ENCODE measurements at regions not wholly inside any gene's neighbourhood (a gene's known extent, or its start where the extent isn't known, plus 50 kb on each side); places are given as distances from the start of the nearest gene placed in this dataset.

DNA sequence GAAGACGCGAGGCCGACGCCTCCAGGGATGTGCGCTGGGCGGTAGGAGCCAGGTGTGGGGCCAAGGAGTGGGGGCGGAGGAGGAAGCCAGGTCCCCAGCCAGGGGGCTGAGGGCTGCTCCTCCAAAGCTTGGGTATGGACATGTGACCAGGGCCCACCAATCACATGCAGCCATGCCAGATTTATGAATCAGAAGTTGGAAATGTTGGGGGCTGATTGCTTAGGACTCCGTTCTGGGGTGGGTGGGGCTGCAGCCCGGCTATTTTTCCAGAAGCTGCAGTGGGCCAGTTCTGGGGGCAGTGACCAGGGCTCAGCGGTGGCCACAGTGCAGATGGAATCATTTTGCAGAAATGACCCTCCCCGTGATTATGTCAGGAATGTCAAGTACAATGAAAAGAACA lies 96.0 kb downstream of the CEBPB start:
- Histone ChIP-seq H3K9me3 (ENCODE audit: insufficient read depth, low read depth, low read length) (no peaks in the 10 kb centered on the region), H3K23ac (ENCODE audit: low read length) (no peak overlapping the region), H4K8ac (ENCODE audit: low read depth, low read length) (no peak overlapping the region), H3K27ac (ENCODE audit: low read depth, low read length) (no peak overlapping the region), H3K18ac (ENCODE audit: low read length) (no peak overlapping the region), H3K36me3 (ENCODE audit: control insufficient read depth in 1 of 2, insufficient read depth in 2 of 2, low read length in 2 of 2) (no peaks in the 10 kb centered on the region), H2AK5ac (ENCODE audit: low read length) (no peak overlapping the region), H2AFZ (ENCODE audit: insufficient read depth, low read length, poor library complexity) (no peak overlapping the region), H4K91ac (ENCODE audit: low read depth, low read length) (no peak overlapping the region), H2BK12ac (ENCODE audit: low read length) (no peak overlapping the region), H3K79me1 (ENCODE audit: low read length) (peaks cover 4% of the 10 kb centered on the region), H2BK5ac (ENCODE audit: low read depth, low read length, poor library complexity) (no peak overlapping the region), H3K79me2 (ENCODE audit: control insufficient read depth, insufficient read depth, low read length, poor library complexity) (no peaks in the 10 kb centered on the region), H2BK120ac (ENCODE audit: insufficient read depth, low read length, poor library complexity) (peak overlapping the region; percentile 8), H3K4ac (ENCODE audit: low read depth, low read length) (no peak overlapping the region), H3K4me3 (ENCODE audit: low read depth, low read length) (no peak overlapping the region), H3K14ac (ENCODE audit: low read length) (no peak overlapping the region), H3K4me1 (ENCODE audit: control insufficient read depth in 1 of 2, insufficient read depth in 2 of 2, low read length in 2 of 2) (peaks cover 2 to 13% of the 10 kb centered on the region in 2 experiments), H3K9ac (ENCODE audit: low read length) (no peak overlapping the region), H3K27me3 (ENCODE audit: insufficient read depth, low read length) (no peaks in the 10 kb centered on the region), H3K4me2 (ENCODE audit: low read length) (no peak overlapping the region), H4K12ac (ENCODE audit: low read depth, low read length) (no peak overlapping the region)
- WGBS (ENCODE audit: extremely low coverage, insufficient coverage, insufficient read length): no CpG with 5 or more reads among the region's 11 CpGs
- DNase-seq: peak in 1 of 2 donors; percentile 31

DNA sequence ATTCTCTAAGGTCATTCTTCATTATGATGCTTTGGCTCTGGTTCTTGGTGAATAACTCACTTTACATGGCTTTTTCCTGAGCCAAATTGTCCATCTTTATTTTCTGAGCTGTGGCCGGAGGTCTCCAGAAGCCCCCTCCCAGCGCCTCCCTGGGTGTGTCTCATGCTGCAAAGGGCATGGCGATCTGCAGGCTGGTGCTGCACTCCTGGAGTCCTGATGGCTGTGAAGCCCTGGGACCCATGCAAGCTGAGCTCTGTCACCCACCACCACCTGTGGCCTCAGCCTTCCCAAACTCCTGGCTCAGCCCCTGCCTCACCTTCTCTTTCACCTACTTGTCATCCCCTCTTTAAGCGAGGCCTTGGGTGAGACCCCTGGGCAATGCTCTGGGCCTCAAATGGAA lies 96.9 kb downstream of the CEBPB start:
- Histone ChIP-seq H3K4me1 (ENCODE audit: control insufficient read depth in 1 of 2, insufficient read depth in 2 of 2, low read length in 2 of 2) (peaks cover 2 to 13% of the 10 kb centered on the region in 2 experiments), H2AFZ (ENCODE audit: insufficient read depth, low read length, poor library complexity) (no peak overlapping the region), H3K4me2 (ENCODE audit: low read length) (no peak overlapping the region), H3K4ac (ENCODE audit: low read depth, low read length) (no peak overlapping the region), H3K27me3 (ENCODE audit: insufficient read depth, low read length) (no peaks in the 10 kb centered on the region), H2BK12ac (ENCODE audit: low read length) (no peak overlapping the region), H3K79me2 (ENCODE audit: control insufficient read depth, insufficient read depth, low read length, poor library complexity) (no peaks in the 10 kb centered on the region), H3K23ac (ENCODE audit: low read length) (no peak overlapping the region), H3K27ac (ENCODE audit: low read depth, low read length) (no peak overlapping the region), H3K4me3 (ENCODE audit: low read depth, low read length) (no peak overlapping the region), H4K8ac (ENCODE audit: low read depth, low read length) (no peak overlapping the region), H3K36me3 (ENCODE audit: control insufficient read depth in 1 of 2, insufficient read depth in 2 of 2, low read length in 2 of 2) (no peaks in the 10 kb centered on the region), H2BK5ac (ENCODE audit: low read depth, low read length, poor library complexity) (no peak overlapping the region), H3K9me3 (ENCODE audit: insufficient read depth, low read depth, low read length) (no peaks in the 10 kb centered on the region), H3K18ac (ENCODE audit: low read length) (no peak overlapping the region), H2BK120ac (ENCODE audit: insufficient read depth, low read length, poor library complexity) (no peak overlapping the region), H3K14ac (ENCODE audit: low read length) (no peak overlapping the region), H3K9ac (ENCODE audit: low read length) (no peak overlapping the region), H4K91ac (ENCODE audit: low read depth, low read length) (no peak overlapping the region), H4K12ac (ENCODE audit: low read depth, low read length) (no peak overlapping the region), H2AK5ac (ENCODE audit: low read length) (no peak overlapping the region), H3K79me1 (ENCODE audit: low read length) (peaks cover 7% of the 10 kb centered on the region)
- no CpG with 5 or more reads among the region's 4 CpGs for WGBS (ENCODE audit: extremely low coverage, insufficient coverage, insufficient read length)
- DNase-seq: no peak

DNA sequence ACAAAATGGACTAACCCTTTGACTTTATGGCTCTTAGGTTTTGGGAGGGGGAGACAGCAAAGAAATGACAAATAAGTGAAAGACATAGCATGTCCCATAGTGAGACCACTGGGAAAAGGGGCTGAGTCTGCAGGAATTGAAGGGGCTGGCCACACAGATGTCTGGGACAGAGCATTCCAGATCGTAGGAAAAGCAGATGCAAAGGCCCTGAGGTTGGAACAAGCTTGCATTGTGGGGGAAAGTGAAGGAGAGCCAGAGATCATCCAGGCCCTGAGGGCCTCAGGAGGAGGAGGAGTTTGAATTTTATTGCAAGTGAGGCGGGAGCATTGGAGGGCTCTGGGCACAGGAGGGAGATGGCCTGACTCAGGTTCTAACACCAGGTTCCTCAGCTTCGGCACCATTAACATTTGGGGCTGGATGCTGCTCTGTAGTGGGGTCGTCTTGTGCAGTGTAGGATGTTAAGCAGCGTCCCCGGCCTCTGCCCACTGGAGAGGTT lies 97.5 kb downstream of the CEBPB start:
- H3K4ac ChIP-seq (ENCODE audit: low read depth, low read length): no peak overlapping the region
- no peak overlapping the region for H3K14ac ChIP-seq (ENCODE audit: low read length)
- H2BK5ac ChIP-seq (ENCODE audit: low read depth, low read length, poor library complexity): no peak overlapping the region
- H2BK12ac ChIP-seq (ENCODE audit: low read length): no peak overlapping the region
- no peak overlapping the region for H3K27ac ChIP-seq (ENCODE audit: low read depth, low read length)
- DNase-seq: peak in 1 of 2 donors; percentile 35
- no peaks in the 10 kb centered on the region for H3K36me3 ChIP-seq (ENCODE audit: control insufficient read depth in 1 of 2, insufficient read depth in 2 of 2, low read length in 2 of 2)
- H3K79me1 ChIP-seq (ENCODE audit: low read length): peaks cover 9% of the 10 kb centered on the region
- peaks cover 6 to 17% of the 10 kb centered on the region in 2 experiments for H3K4me1 ChIP-seq (ENCODE audit: control insufficient read depth in 1 of 2, insufficient read depth in 2 of 2, low read length in 2 of 2)
- no peaks in the 10 kb centered on the region for H3K79me2 ChIP-seq (ENCODE audit: control insufficient read depth, insufficient read depth, low read length, poor library complexity)
- no peak overlapping the region for H2BK120ac ChIP-seq (ENCODE audit: insufficient read depth, low read length, poor library complexity)
- H3K23ac ChIP-seq (ENCODE audit: low read length): no peak overlapping the region
- no peaks in the 10 kb centered on the region for H3K27me3 ChIP-seq (ENCODE audit: insufficient read depth, low read length)
- no peak overlapping the region for H4K91ac ChIP-seq (ENCODE audit: low read depth, low read length)
- peaks cover under 1% of the 10 kb centered on the region for H3K9me3 ChIP-seq (ENCODE audit: insufficient read depth, low read depth, low read length)
- H3K4me2 ChIP-seq (ENCODE audit: low read length): no peak overlapping the region
- H3K4me3 ChIP-seq (ENCODE audit: low read depth, low read length): no peak overlapping the region
- H2AK5ac ChIP-seq (ENCODE audit: low read length): no peak overlapping the region
- WGBS (ENCODE audit: extremely low coverage, insufficient coverage, insufficient read length): no CpG with 5 or more reads among the region's 6 CpGs
- no peak overlapping the region for H4K8ac ChIP-seq (ENCODE audit: low read depth, low read length)
- no peak overlapping the region for H3K9ac ChIP-seq (ENCODE audit: low read length)
- no peak overlapping the region for H3K18ac ChIP-seq (ENCODE audit: low read length)
- no peak overlapping the region for H2AFZ ChIP-seq (ENCODE audit: insufficient read depth, low read length, poor library complexity)
- H4K12ac ChIP-seq (ENCODE audit: low read depth, low read length): no peak overlapping the region

DNA sequence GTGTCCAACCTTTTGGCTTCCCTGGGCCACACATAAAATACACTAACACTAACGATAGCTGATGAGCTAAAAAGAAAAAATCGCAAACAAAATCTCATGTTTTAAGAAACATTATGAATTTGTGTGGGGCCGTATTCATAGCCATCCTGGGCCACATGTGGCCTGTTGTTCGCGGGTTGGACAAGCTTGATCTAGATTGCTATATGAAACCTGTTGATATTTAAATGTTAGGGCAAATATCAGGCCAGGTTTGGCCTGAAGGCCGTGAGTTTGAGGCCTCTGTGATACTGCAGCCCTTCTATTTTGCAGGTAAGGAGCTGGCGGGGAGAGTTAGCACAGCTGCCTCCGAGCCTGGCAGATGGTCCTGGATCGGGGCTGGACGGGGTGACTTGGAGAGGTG lies 99.0 kb downstream of the CEBPB start:
- H2BK5ac ChIP-seq (ENCODE audit: low read depth, low read length, poor library complexity): no peak overlapping the region
- H3K4me3 ChIP-seq (ENCODE audit: low read depth, low read length): no peak overlapping the region
- no peaks in the 10 kb centered on the region for H3K36me3 ChIP-seq (ENCODE audit: control insufficient read depth in 1 of 2, insufficient read depth in 2 of 2, low read length in 2 of 2)
- no peak overlapping the region for H3K23ac ChIP-seq (ENCODE audit: low read length)
- no peak for DNase-seq
- H3K9ac ChIP-seq (ENCODE audit: low read length): no peak overlapping the region
- H2AFZ ChIP-seq (ENCODE audit: insufficient read depth, low read length, poor library complexity): no peak overlapping the region
- no peak overlapping the region for H4K8ac ChIP-seq (ENCODE audit: low read depth, low read length)
- no peak overlapping the region for H3K18ac ChIP-seq (ENCODE audit: low read length)
- H2BK120ac ChIP-seq (ENCODE audit: insufficient read depth, low read length, poor library complexity): no peak overlapping the region
- no peak overlapping the region for H3K27ac ChIP-seq (ENCODE audit: low read depth, low read length)
- peaks cover 4% of the 10 kb centered on the region for H3K9me3 ChIP-seq (ENCODE audit: insufficient read depth, low read depth, low read length)
- no peak overlapping the region for H2AK5ac ChIP-seq (ENCODE audit: low read length)
- no peak overlapping the region for H2BK12ac ChIP-seq (ENCODE audit: low read length)
- H3K4me1 ChIP-seq (ENCODE audit: control insufficient read depth in 1 of 2, insufficient read depth in 2 of 2, low read length in 2 of 2): peaks cover 5 to 12% of the 10 kb centered on the region in 2 experiments
- peak overlapping the region; percentile 26 for H4K91ac ChIP-seq (ENCODE audit: low read depth, low read length)
- no peaks in the 10 kb centered on the region for H3K27me3 ChIP-seq (ENCODE audit: insufficient read depth, low read length)
- H3K14ac ChIP-seq (ENCODE audit: low read length): no peak overlapping the region
- no peak overlapping the region for H3K4me2 ChIP-seq (ENCODE audit: low read length)
- WGBS (ENCODE audit: extremely low coverage, insufficient coverage, insufficient read length): no CpG with 5 or more reads among the region's 10 CpGs
- H4K12ac ChIP-seq (ENCODE audit: low read depth, low read length): no peak overlapping the region
- H3K79me1 ChIP-seq (ENCODE audit: low read length): peaks cover 8% of the 10 kb centered on the region
- H3K79me2 ChIP-seq (ENCODE audit: control insufficient read depth, insufficient read depth, low read length, poor library complexity): no peaks in the 10 kb centered on the region
- H3K4ac ChIP-seq (ENCODE audit: low read depth, low read length): no peak overlapping the region
